ENCODE measurements at regions not wholly inside any gene's neighbourhood (a gene's known extent, or its start where the extent isn't known, plus 50 kb on each side); places are given as distances from the start of the nearest gene placed in this dataset.

DNA sequence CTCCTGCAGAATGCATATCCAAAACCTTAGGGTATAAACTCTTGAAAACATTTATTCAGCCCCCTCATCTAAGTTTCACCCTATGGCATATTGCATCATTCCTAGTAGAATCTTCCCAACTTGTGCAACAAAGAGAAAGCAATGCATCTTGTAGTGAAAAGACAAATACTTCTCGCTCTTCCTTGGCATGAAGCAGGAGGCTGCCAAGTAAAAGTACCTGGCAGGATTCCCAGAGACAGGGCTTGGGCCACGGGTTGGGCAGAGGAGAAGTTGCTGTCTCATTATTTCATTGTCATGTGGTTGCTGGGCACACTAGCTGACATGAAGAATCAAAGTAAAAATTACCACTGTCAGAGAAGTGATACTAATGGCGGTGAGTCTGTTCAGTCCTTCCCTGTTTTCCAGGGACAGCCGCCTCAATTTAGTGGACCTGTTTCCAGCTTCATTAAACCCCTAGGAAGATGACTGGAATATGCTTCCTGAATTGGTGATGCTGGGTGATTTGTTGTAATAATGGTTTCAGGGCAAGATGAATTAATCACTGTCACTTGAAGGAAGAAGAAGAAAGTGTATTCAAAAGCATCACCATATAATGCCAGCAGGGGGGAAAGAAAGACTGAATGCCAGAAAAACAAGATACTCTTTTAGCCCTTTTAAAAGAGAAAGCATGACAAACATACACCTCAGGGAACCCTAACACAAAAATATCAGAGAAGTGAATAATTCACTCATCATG lies 380.5 kb upstream of the IGFBP7 start:
- DNase-seq, result no peak
- Mint-ChIP-seq H3K4me1 (ENCODE audit: low read depth, unreplicated experiment) (no peaks in the 10 kb centered on the region), H3K9me3 (ENCODE audit: unreplicated experiment) (no peaks in the 10 kb centered on the region), H3K4me3 (ENCODE audit: unreplicated experiment) (no peak overlapping the region), H3K36me3 (ENCODE audit: insufficient read depth, unreplicated experiment) (no peaks in the 10 kb centered on the region), H3K27ac (ENCODE audit: unreplicated experiment) (no peak overlapping the region), H3K27me3 (ENCODE audit: insufficient read depth, unreplicated experiment) (no peaks in the 10 kb centered on the region)
- TF ChIP-seq, protein P1, sequence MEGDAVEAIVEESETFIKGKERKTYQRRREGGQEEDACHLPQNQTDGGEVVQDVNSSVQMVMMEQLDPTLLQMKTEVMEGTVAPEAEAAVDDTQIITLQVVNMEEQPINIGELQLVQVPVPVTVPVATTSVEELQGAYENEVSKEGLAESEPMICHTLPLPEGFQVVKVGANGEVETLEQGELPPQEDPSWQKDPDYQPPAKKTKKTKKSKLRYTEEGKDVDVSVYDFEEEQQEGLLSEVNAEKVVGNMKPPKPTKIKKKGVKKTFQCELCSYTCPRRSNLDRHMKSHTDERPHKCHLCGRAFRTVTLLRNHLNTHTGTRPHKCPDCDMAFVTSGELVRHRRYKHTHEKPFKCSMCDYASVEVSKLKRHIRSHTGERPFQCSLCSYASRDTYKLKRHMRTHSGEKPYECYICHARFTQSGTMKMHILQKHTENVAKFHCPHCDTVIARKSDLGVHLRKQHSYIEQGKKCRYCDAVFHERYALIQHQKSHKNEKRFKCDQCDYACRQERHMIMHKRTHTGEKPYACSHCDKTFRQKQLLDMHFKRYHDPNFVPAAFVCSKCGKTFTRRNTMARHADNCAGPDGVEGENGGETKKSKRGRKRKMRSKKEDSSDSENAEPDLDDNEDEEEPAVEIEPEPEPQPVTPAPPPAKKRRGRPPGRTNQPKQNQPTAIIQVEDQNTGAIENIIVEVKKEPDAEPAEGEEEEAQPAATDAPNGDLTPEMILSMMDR (IDR thresholded peaks at IDR 0.05; ENCODE audit: insufficient read depth in 1 of 2, low read depth in 1 of 2, low read length in 1 of 2, severe bottlenecking in 1 of 2, unreplicated experiment in 1 of 2), result no peak
- ChIA-PET CTCF (no interaction called here), POLR2A (no interaction called here)
- Histone ChIP-seq H3K27me3 (replicated peaks; ENCODE audit: control insufficient read depth, insufficient read depth, low read length) (no peaks in the 10 kb centered on the region), H3K36me3 (ENCODE audit: control insufficient read depth, insufficient read depth, low read length) (no peaks in the 10 kb centered on the region), H3K4me3 (ENCODE audit: low read depth, low read length) (no peak overlapping the region), H3K4me1 (no peaks in the 10 kb centered on the region), H3K9me3 (no peaks in the 10 kb centered on the region)
- no TSS peak for BruUV-seq (replicated peaks)
- intact Hi-C loops (cut with micrococcal nuclease; ENCODE audit: unreplicated experiment), result no loop called here

DNA sequence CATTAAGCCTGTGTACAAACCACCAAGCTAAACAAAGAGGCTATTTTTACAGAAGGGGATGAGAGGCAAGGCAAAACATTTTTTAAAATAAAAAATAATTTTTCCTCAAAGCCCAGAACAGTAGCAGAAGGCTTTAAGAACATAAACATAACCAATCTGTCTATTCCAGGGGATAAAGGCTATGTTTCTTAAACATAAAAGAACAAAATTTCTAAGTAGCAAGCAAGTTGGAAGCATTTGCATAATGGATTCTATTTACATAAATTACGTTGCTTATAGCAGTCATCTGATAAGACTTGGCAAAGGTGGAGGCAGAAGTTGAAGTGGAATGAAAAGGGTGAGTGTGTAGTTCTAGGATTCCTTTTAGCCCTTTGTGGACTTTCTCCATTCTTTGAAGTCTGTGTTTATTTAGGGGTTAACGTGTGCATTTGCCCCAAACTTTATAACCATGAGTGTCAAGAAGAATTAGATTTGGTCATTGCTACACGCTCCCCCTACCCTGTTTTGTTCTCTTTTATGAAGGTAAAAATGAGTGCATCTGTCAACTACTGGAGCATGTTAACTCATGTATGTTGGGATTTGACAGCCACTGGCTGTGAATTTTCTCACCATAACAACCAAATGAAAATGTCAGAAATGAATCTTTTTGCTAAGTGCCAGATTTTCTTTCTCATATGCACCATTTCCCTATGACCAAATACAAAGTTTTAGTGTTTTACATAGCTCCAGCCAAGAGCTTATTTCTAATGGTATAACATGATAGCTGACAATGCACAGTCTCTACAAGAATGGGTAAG lies 378.4 kb upstream of the IGFBP7 start:
- ChIA-PET CTCF (no interaction called here), POLR2A (interaction anchor here (0.6 kb wide), 1 partner anchor 208 kb away, joined by 3 read pairs; no protein-coding TSS in a partner anchor)
- Histone ChIP-seq H3K4me3 (ENCODE audit: low read depth, low read length) (no peak overlapping the region), H3K4me1 (no peaks in the 10 kb centered on the region), H3K27me3 (replicated peaks; ENCODE audit: control insufficient read depth, insufficient read depth, low read length) (no peaks in the 10 kb centered on the region), H3K9me3 (no peaks in the 10 kb centered on the region), H3K36me3 (ENCODE audit: control insufficient read depth, insufficient read depth, low read length) (no peaks in the 10 kb centered on the region)
- H3K27ac Mint-ChIP-seq (ENCODE audit: unreplicated experiment), result no peak overlapping the region
- intact Hi-C loops (cut with micrococcal nuclease; ENCODE audit: unreplicated experiment), result no loop called here
- TF ChIP-seq, protein P1 (IDR thresholded peaks at IDR 0.05; ENCODE audit: insufficient read depth in 1 of 2, low read depth in 1 of 2, low read length in 1 of 2, severe bottlenecking in 1 of 2, unreplicated experiment in 1 of 2), result no peak
- H3K27me3 Mint-ChIP-seq (ENCODE audit: insufficient read depth, unreplicated experiment), result no peaks in the 10 kb centered on the region
- no peaks in the 10 kb centered on the region for H3K36me3 Mint-ChIP-seq (ENCODE audit: insufficient read depth, unreplicated experiment)
- BruUV-seq (replicated peaks), result no TSS peak
- no peaks in the 10 kb centered on the region for H3K9me3 Mint-ChIP-seq (ENCODE audit: unreplicated experiment)
- DNase-seq, result no peak
- H3K4me1 Mint-ChIP-seq (ENCODE audit: low read depth, unreplicated experiment), result no peaks in the 10 kb centered on the region
- no peak overlapping the region for H3K4me3 Mint-ChIP-seq (ENCODE audit: unreplicated experiment)

DNA sequence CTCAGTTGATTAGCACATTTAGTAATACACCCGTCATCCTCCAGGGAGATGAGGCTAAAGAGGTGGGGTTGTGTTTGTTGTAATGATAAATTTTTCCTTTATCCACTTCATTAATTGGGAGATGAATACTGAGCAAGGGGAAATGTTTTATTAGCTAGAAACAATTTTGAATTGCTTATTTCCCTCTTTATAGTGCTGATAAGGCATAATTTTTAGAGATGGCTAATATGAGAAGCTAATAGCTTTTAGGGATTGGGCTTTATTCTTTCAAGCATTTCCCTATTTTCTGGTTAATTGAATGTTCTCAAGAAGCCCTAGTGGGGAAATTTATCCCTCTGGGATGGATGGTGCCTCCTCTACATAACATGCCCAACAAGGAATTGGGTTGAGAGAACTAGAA lies 365.2 kb upstream of the IGFBP7 start:
- no peak overlapping the region for H3K4me3 ChIP-seq (ENCODE audit: low read depth, low read length)
- no peaks in the 10 kb centered on the region for H3K4me1 ChIP-seq
- H3K27me3 ChIP-seq (replicated peaks; ENCODE audit: control insufficient read depth, insufficient read depth, low read length), result no peaks in the 10 kb centered on the region
- no peaks in the 10 kb centered on the region for H3K36me3 ChIP-seq (ENCODE audit: control insufficient read depth, insufficient read depth, low read length)
- no peaks in the 10 kb centered on the region for H3K36me3 Mint-ChIP-seq (ENCODE audit: insufficient read depth, unreplicated experiment)
- ChIA-PET CTCF (no interaction called here), POLR2A (no interaction called here)
- no peak overlapping the region for H3K4me3 Mint-ChIP-seq (ENCODE audit: unreplicated experiment)
- no peak for DNase-seq
- H3K4me1 Mint-ChIP-seq (ENCODE audit: low read depth, unreplicated experiment), result no peaks in the 10 kb centered on the region
- peaks cover 5% of the 10 kb centered on the region for H3K27me3 Mint-ChIP-seq (ENCODE audit: insufficient read depth, unreplicated experiment)
- H3K9me3 Mint-ChIP-seq (ENCODE audit: unreplicated experiment), result no peaks in the 10 kb centered on the region
- no peaks in the 10 kb centered on the region for H3K9me3 ChIP-seq
- no TSS peak for BruUV-seq (replicated peaks)
- intact Hi-C loops (cut with micrococcal nuclease; ENCODE audit: unreplicated experiment), result no loop called here
- TF ChIP-seq, protein P1 (IDR thresholded peaks at IDR 0.05; ENCODE audit: insufficient read depth in 1 of 2, low read depth in 1 of 2, low read length in 1 of 2, severe bottlenecking in 1 of 2, unreplicated experiment in 1 of 2), result no peak
- no peak overlapping the region for H3K27ac Mint-ChIP-seq (ENCODE audit: unreplicated experiment)

All from Caco-2 (cell line).